Parathyroid adenoma (tissue), 2 donors: ENCODE measurements at regions not wholly inside any gene's neighbourhood (a gene's known extent, or its start where the extent isn't known, plus 50 kb on each side); places are given as distances from the start of the nearest gene placed in this dataset.

Experiments
- H2AFZ ChIP-seq: fragments of 300-600 bp; sonication (generic); one replicate; pipeline ENCODE4 v1.7.0; 2017; ENCODE audit warnings: antibody characterized with exemption, mild to moderate bottlenecking
- H3K27ac ChIP-seq: fragments of 300-600 bp; sonication (generic); one replicate; pipeline ENCODE4 v1.7.0; 2017
- H3K27me3 ChIP-seq: fragments of 300-600 bp; sonication (generic); one replicate; pipeline ENCODE4 v1.7.0; 2017; ENCODE audit warnings: low read length; ENCODE audit not compliant: control insufficient read depth, insufficient read depth
- H3K36me3 ChIP-seq: fragments of 300-600 bp; sonication (generic); one replicate; pipeline ENCODE4 v1.7.0; 2017; ENCODE audit warnings: low read length; ENCODE audit not compliant: control insufficient read depth, insufficient read depth
- H3K4me1 ChIP-seq: fragments of 300-600 bp; sonication (generic); one replicate; pipeline ENCODE4 v1.7.0; 2017; ENCODE audit warnings: control low read depth
- H3K4me2 ChIP-seq: fragments of 300-600 bp; sonication (generic); one replicate; pipeline ENCODE4 v1.7.0; 2017; ENCODE audit warnings: low read length
- H3K4me3 ChIP-seq: fragments of 300-600 bp; sonication (generic); one replicate; pipeline ENCODE4 v1.7.0; 2017; ENCODE audit warnings: low read depth, low read length
- H3K79me2 ChIP-seq: fragments of 300-600 bp; sonication (generic); one replicate; pipeline ENCODE4 v1.7.0; 2017; ENCODE audit warnings: control low read depth
- H3K9ac ChIP-seq: fragments of 300-600 bp; sonication (generic); one replicate; pipeline ENCODE4 v1.7.0; 2017; ENCODE audit warnings: mild to moderate bottlenecking
- H3K9me3 ChIP-seq: fragments of 300-600 bp; sonication (generic); one replicate; pipeline ENCODE4 v1.7.0; 2017; ENCODE audit warnings: low read length; ENCODE audit not compliant: control insufficient read depth
- TF ChIP-seq, protein P1 (sequence below): fragments of 300-600 bp; sonication (generic); IDR thresholded peaks from one replicate; pipeline ENCODE4 v1.7.0; 2017; ENCODE audit warnings: antibody characterized with exemption, mild to moderate bottlenecking
- donor health status: primary hyperparathyroidism.

DNA sequence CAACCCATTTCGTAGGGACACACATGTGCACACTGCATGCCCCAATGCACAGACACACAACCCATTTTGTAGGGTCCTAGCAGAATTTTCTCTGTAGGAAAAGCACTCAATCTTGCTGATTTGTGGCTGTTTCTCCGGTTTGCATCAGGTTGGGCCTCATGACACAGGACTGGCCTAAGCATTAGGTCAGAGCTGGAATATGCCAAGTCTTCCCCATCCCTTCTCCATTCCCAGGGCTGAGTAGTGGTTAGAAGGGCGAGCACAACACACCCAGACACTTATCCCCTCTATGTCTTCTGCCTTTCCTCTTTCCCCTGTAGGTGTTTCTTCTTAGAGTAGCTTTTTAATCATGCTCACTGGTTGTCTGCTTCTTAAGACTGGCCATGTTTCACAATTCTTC is 295.9 kb downstream of the SOX11 start:
- H3K36me3 ChIP-seq, result no peaks in the 10 kb centered on the region
- TF ChIP-seq, protein P1, sequence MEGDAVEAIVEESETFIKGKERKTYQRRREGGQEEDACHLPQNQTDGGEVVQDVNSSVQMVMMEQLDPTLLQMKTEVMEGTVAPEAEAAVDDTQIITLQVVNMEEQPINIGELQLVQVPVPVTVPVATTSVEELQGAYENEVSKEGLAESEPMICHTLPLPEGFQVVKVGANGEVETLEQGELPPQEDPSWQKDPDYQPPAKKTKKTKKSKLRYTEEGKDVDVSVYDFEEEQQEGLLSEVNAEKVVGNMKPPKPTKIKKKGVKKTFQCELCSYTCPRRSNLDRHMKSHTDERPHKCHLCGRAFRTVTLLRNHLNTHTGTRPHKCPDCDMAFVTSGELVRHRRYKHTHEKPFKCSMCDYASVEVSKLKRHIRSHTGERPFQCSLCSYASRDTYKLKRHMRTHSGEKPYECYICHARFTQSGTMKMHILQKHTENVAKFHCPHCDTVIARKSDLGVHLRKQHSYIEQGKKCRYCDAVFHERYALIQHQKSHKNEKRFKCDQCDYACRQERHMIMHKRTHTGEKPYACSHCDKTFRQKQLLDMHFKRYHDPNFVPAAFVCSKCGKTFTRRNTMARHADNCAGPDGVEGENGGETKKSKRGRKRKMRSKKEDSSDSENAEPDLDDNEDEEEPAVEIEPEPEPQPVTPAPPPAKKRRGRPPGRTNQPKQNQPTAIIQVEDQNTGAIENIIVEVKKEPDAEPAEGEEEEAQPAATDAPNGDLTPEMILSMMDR, result no peak
- no peaks in the 10 kb centered on the region for H3K79me2 ChIP-seq
- H3K4me3 ChIP-seq, result no peak overlapping the region
- H3K4me2 ChIP-seq, result no peak overlapping the region
- H3K27me3 ChIP-seq, result peaks cover 2% of the 10 kb centered on the region
- no peaks in the 10 kb centered on the region for H3K9me3 ChIP-seq
- no peak overlapping the region for H3K27ac ChIP-seq
- no peak overlapping the region for H2AFZ ChIP-seq
- H3K4me1 ChIP-seq, result no peaks in the 10 kb centered on the region
- H3K9ac ChIP-seq, result no peak overlapping the region

DNA sequence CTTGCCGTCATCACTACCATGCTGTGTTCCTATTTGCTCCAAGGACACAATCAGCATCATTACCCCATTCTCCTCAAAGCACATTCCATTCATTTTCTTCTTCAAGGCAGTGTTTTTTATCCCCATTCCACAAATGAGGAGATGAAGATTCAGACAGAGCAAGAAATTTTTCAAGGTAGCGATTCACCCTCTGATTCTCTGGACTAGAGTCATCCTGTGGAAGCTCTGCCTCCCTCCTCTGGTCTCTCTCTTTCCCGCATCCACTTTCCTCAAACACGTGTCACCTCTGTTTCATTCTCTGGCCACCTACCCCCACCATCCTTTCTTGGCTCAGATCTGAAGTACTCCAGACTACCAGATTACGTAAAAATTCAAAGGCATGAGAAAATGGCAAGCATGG is 297.9 kb downstream of the SOX11 start:
- no peak overlapping the region for H3K4me2 ChIP-seq
- TF ChIP-seq, protein P1, result no peak
- no peak overlapping the region for H3K27ac ChIP-seq
- no peaks in the 10 kb centered on the region for H3K4me1 ChIP-seq
- H3K9ac ChIP-seq, result no peak overlapping the region
- H3K36me3 ChIP-seq, result no peaks in the 10 kb centered on the region
- H2AFZ ChIP-seq, result no peak overlapping the region
- no peak overlapping the region for H3K4me3 ChIP-seq
- no peaks in the 10 kb centered on the region for H3K9me3 ChIP-seq
- H3K27me3 ChIP-seq, result no peaks in the 10 kb centered on the region
- no peaks in the 10 kb centered on the region for H3K79me2 ChIP-seq

DNA sequence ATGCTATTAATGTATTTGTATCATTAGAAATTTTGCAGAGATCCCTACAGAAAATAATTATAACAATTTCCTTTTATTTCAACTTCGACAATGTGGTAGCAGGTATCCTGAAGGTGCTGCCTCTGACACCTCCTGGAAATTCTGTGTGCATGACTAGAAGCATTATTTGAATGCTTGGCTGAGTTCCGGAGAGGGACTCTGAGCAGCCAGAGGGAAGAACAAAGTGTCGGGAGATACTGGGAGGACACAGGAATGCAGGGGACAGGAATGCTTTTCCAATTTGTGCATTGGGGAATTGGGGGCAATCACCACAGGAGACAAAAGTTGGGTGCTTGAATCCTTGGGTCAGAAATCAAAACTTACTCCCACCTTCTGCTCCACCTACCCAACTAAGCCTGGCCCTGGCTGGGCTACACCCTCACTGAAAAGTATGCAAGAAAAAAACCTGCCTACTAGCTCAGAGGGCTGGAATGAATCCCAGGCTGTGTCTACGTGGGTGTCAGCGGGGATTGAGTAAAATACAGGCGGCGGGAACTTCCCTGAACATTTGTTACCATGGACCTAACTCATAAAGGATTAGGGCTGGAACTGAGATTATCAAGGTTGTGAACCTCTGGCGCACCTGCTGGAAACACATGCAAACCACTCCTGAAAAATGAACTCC is 299.3 kb downstream of the SOX11 start:
- TF ChIP-seq, protein P1, result no peak

GRCh38 chr2:5995832-5996231 is 303.6 kb downstream of the SOX11 start:
- H3K4me2 ChIP-seq, result no peak overlapping the region
- H3K79me2 ChIP-seq, result no peaks in the 10 kb centered on the region
- no peaks in the 10 kb centered on the region for H3K36me3 ChIP-seq

More for the DNA sequence above, 299.3 kb downstream of the SOX11 start:
- no peaks in the 10 kb centered on the region for H3K36me3 ChIP-seq
- no peak overlapping the region for H2AFZ ChIP-seq
- no peak overlapping the region for H3K9ac ChIP-seq
- H3K4me2 ChIP-seq, result no peak overlapping the region
- no peak overlapping the region for H3K4me3 ChIP-seq
- no peak overlapping the region for H3K27ac ChIP-seq
- no peaks in the 10 kb centered on the region for H3K4me1 ChIP-seq
- H3K27me3 ChIP-seq, result no peaks in the 10 kb centered on the region
- H3K79me2 ChIP-seq, result no peaks in the 10 kb centered on the region
- H3K9me3 ChIP-seq, result no peaks in the 10 kb centered on the region

More at GRCh38 chr2:5995832-5996231, 303.6 kb downstream of the SOX11 start:
- Histone ChIP-seq H3K9me3 (no peaks in the 10 kb centered on the region), H3K27ac (no peak overlapping the region), H3K4me3 (no peak overlapping the region), H3K9ac (no peak overlapping the region), H3K4me1 (no peaks in the 10 kb centered on the region), H2AFZ (no peak overlapping the region), H3K27me3 (no peaks in the 10 kb centered on the region)
- TF ChIP-seq, protein P1, result no peak
